ENCODE measurements at regions not wholly inside any gene's neighbourhood (a gene's known extent, or its start where the extent isn't known, plus 50 kb on each side); places are given as distances from the start of the nearest gene placed in this dataset.

- H3K27me3 Mint-ChIP-seq (ENCODE audit: insufficient read depth, low read depth), result peaks cover 2% of the 10 kb centered on the region
- no peaks in the 10 kb centered on the region for H3K9me3 Mint-ChIP-seq
Measured at GRCh38 chr13:31914843-31915242, 116.7 kb upstream of the FRY start.

GRCh38 chr13:31918707-31919106 lies 112.9 kb upstream of the FRY start:
- Histone ChIP-seq H4K20me1 (ENCODE audit: low read depth) (no peaks in the 10 kb centered on the region), H2AFZ (replicated peaks) (no peak overlapping the region), H3K27me3 (no peaks in the 10 kb centered on the region), H3K27ac (no peak overlapping the region), H3K4me1 (peaks cover 22% of the 10 kb centered on the region), H3F3A (ENCODE audit: low read depth) (peaks cover 3% of the 10 kb centered on the region), H3K4me3 (no peak overlapping the region), H3K9ac (no peak overlapping the region), H3K9me3 (ENCODE audit: low read depth) (no peaks in the 10 kb centered on the region), H3K4me2 (no peak overlapping the region), H3K36me3 (no peaks in the 10 kb centered on the region), H3K79me2 (ENCODE audit: low read depth) (no peaks in the 10 kb centered on the region)
- H3K9me3 Mint-ChIP-seq, result no peaks in the 10 kb centered on the region
- no peak overlapping the region for H3K27ac Mint-ChIP-seq
- no peak for DNase-seq (ENCODE audit: low spot score)
- H3K27me3 Mint-ChIP-seq (ENCODE audit: insufficient read depth, low read depth), result peaks cover under 1% of the 10 kb centered on the region
- TF ChIP-seq EZH2phosphoT487 (IDR thresholded peaks at IDR 0.05) (no peak), CTCF (IDR thresholded peaks at IDR 0.05) (no peak), EZH2 (IDR thresholded peaks at IDR 0.05) (no peak)
- peaks cover 4% of the 10 kb centered on the region for H3K4me1 Mint-ChIP-seq
- H3K36me3 Mint-ChIP-seq, result no peaks in the 10 kb centered on the region
- H3K4me3 Mint-ChIP-seq, result no peak overlapping the region

More at GRCh38 chr13:31914843-31915242, 116.7 kb upstream of the FRY start:
- H3K27ac Mint-ChIP-seq, result no peak overlapping the region
- TF ChIP-seq EZH2phosphoT487 (IDR thresholded peaks at IDR 0.05), result no peak
- TF ChIP-seq EZH2 (IDR thresholded peaks at IDR 0.05), result no peak
- TF ChIP-seq CTCF (IDR thresholded peaks at IDR 0.05), result no peak
- Histone ChIP-seq H3K27me3 (no peaks in the 10 kb centered on the region), H3K4me3 (no peak overlapping the region), H3K4me2 (peak overlapping the region; percentile 7), H4K20me1 (ENCODE audit: low read depth) (no peaks in the 10 kb centered on the region), H3K36me3 (no peaks in the 10 kb centered on the region), H3F3A (ENCODE audit: low read depth) (no peaks in the 10 kb centered on the region), H3K27ac (no peak overlapping the region), H3K4me1 (peaks cover 10% of the 10 kb centered on the region), H3K9ac (no peak overlapping the region), H3K9me3 (ENCODE audit: low read depth) (no peaks in the 10 kb centered on the region), H3K79me2 (ENCODE audit: low read depth) (no peaks in the 10 kb centered on the region), H2AFZ (replicated peaks) (peak overlapping the region; percentile 66)
- H3K4me1 Mint-ChIP-seq, result peaks cover 4% of the 10 kb centered on the region
- no peaks in the 10 kb centered on the region for H3K36me3 Mint-ChIP-seq
- no peak overlapping the region for H3K4me3 Mint-ChIP-seq
- DNase-seq (ENCODE audit: low spot score), result no peak

GRCh38 chr13:31919241-31919640 lies 112.3 kb upstream of the FRY start:
- Mint-ChIP-seq H3K4me3 (no peak overlapping the region), H3K27me3 (ENCODE audit: insufficient read depth, low read depth) (no peaks in the 10 kb centered on the region), H3K36me3 (no peaks in the 10 kb centered on the region), H3K9me3 (no peaks in the 10 kb centered on the region), H3K4me1 (peaks cover 4% of the 10 kb centered on the region), H3K27ac (no peak overlapping the region)
- Histone ChIP-seq H3K27ac (no peak overlapping the region), H3K9me3 (ENCODE audit: low read depth) (no peaks in the 10 kb centered on the region), H3F3A (ENCODE audit: low read depth) (peaks cover 3% of the 10 kb centered on the region), H3K4me2 (no peak overlapping the region), H3K4me3 (no peak overlapping the region), H4K20me1 (ENCODE audit: low read depth) (no peaks in the 10 kb centered on the region), H3K27me3 (no peaks in the 10 kb centered on the region), H2AFZ (replicated peaks) (no peak overlapping the region), H3K9ac (no peak overlapping the region), H3K4me1 (peaks cover 22% of the 10 kb centered on the region), H3K36me3 (no peaks in the 10 kb centered on the region), H3K79me2 (ENCODE audit: low read depth) (no peaks in the 10 kb centered on the region)
- TF ChIP-seq EZH2 (IDR thresholded peaks at IDR 0.05), result no peak
- TF ChIP-seq CTCF (IDR thresholded peaks at IDR 0.05), result no peak
- no peak for TF ChIP-seq EZH2phosphoT487 (IDR thresholded peaks at IDR 0.05)
- no peak for DNase-seq (ENCODE audit: low spot score)
